NT2/D1 (cell line): ENCODE measurements at regions not wholly inside any gene's neighbourhood (a gene's known extent, or its start where the extent isn't known, plus 50 kb on each side); places are given as distances from the start of the nearest gene placed in this dataset.
A peak's percentile ranks its signal among the peaks of the same experiment; 100 is the strongest.

ENCODE experiments used
- DNase-seq: peaks from one replicate; pipeline ENCODE4 v3.0.0-alpha.2; 2011; ENCODE audit warnings: low read depth, low spot score
- H3K27me3 ChIP-seq: 2 replicates; pipeline ENCODE4 v1.6.0; 2011; ENCODE audit warnings: mild to moderate bottlenecking; ENCODE audit not compliant: insufficient read length, insufficient read depth
- H3K36me3 ChIP-seq: 2 replicates; pipeline ENCODE4 v1.6.1; 2011; ENCODE audit warnings: mild to moderate bottlenecking, low read length, mixed read lengths; ENCODE audit not compliant: insufficient read depth, insufficient read length
- H3K4me1 ChIP-seq: 2 replicates; pipeline ENCODE4 v1.5.1; 2011; ENCODE audit not compliant: insufficient read depth, insufficient read length
- H3K4me3 ChIP-seq: 2 replicates; pipeline ENCODE4 v1.5.1; 2011; ENCODE audit warnings: low read depth; ENCODE audit not compliant: insufficient read length
- H3K9ac ChIP-seq: 2 replicates; pipeline ENCODE4 v1.6.0; 2011; ENCODE audit warnings: low read depth; ENCODE audit not compliant: insufficient read length
- H3K9me3 ChIP-seq: 2 replicates; pipeline ENCODE4 v1.5.1; 2011; ENCODE audit warnings: mild to moderate bottlenecking, low read length; ENCODE audit not compliant: insufficient read depth
- SUZ12 ChIP-seq: IDR thresholded peaks from 2 replicates; pipeline ENCODE4 v1.6.1; 2011; ENCODE audit not compliant: insufficient read length, insufficient read depth; ENCODE audit errors: extremely low read depth
- YY1 ChIP-seq: IDR thresholded peaks from 2 replicates; pipeline ENCODE4 v1.6.1; 2011; ENCODE audit not compliant: insufficient read length, insufficient read depth
- ZNF274 ChIP-seq: IDR thresholded peaks from 2 replicates; pipeline ENCODE4 v1.6.1; 2011; ENCODE audit warnings: mild to moderate bottlenecking, low read depth, low read length

DNA sequence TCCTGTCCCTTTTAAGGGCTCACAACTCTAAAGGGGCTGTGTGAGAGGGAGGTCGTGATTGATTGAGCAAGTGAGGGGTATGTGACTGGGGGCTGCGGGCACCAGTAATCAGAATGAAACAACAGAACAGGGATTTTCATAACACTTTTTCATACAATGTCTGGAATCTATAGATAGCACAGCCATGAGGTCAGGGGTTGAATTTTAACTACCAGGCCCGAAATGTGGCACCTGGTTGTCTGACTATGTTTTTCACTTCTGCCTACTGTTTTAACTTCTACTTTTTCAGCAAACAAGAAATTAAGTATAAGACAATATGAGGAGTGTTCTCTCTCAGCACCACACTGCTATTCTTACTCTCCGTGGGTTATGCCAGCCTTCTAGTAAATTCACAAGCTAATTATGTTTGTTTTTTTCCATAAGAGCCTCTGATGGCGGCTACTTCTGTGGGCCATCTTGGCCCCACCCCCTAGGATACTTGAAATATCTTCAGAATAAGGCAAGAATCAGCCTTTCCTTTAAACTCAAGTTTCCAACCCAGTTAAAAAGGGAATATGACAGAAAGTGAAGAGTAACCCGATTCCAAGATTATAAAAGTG lies 552.8 kb upstream of the CHORDC1 start:
- no peak overlapping the region for H3K9ac ChIP-seq
- no peaks in the 10 kb centered on the region for H3K27me3 ChIP-seq
- TF ChIP-seq ZNF274 (no peak), SUZ12 (no peak), YY1 (no peak)
- DNase-seq, result no peak
- no peaks in the 10 kb centered on the region for H3K9me3 ChIP-seq
- H3K4me1 ChIP-seq, result no peaks in the 10 kb centered on the region
- H3K4me3 ChIP-seq, result no peak overlapping the region
- no peaks in the 10 kb centered on the region for H3K36me3 ChIP-seq

DNA sequence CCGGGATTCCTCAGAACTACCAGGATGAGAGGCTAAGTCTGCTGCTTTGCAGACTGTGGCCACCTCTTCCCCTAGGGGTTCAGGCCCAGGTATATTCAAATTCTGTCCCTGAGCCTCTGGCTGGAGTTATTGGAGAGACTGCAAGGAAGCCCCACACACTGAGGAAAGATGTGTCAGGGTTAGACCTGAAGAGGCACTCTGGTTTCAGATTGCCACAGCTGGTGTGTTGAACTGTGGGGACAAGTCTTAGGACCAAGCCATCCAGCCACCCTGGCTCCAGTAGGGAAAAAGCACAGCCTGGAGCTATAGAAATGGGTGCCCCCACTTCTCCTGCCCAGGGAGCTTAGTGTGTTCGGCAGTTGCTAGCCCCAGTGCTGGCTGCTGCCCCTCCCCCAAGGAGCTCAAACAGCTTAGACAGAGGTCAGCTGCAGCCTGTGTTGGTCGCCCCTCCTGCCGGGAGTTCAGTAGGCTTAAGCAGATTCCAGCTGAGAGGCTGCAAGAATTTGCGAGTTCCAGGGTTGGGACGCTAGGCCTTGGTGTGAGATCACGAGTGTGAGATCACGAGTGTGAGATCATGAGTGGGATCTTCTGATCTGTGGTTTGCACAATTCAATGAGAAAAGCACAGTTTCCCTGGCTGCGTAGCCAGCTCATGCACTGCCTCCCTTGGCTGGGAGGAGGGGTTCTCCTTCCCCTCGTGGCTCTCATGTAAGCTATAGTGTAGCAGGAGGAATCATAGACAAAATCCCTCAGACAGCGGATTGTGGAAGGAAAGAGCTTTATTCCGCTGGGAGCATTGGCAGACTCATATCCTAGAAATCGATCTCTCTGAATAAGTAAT lies 552.1 kb upstream of the CHORDC1 start:
- Histone ChIP-seq H3K4me1 (no peaks in the 10 kb centered on the region), H3K27me3 (no peaks in the 10 kb centered on the region), H3K9ac (no peak overlapping the region), H3K4me3 (no peak overlapping the region), H3K9me3 (no peaks in the 10 kb centered on the region), H3K36me3 (no peaks in the 10 kb centered on the region)
- peak; percentile 44 for DNase-seq
- no peak for TF ChIP-seq SUZ12
- TF ChIP-seq YY1, result no peak
- no peak for TF ChIP-seq ZNF274

DNA sequence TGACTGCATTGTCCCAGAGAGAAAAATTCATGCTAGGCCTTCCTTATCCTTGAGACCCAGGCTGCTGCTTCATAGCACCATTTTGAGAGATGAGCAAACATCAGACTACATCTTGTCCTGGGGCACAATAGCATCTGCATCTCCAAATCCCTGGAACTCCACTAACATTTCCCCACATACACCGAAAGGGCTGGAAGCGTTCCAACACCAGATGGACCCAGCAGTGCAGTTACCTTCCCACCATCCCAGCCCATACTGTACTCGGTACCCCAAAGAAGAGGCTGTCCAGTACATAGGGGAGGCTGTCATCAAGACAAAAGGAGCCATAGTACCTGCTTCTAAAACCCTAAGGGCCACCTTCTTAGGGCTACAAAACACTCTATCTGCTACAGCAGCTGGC lies 547.2 kb upstream of the CHORDC1 start:
- Histone ChIP-seq H3K9me3 (no peaks in the 10 kb centered on the region), H3K4me3 (no peak overlapping the region), H3K27me3 (no peaks in the 10 kb centered on the region), H3K36me3 (no peaks in the 10 kb centered on the region), H3K9ac (no peak overlapping the region), H3K4me1 (no peaks in the 10 kb centered on the region)
- TF ChIP-seq YY1, result no peak
- DNase-seq, result no peak

DNA sequence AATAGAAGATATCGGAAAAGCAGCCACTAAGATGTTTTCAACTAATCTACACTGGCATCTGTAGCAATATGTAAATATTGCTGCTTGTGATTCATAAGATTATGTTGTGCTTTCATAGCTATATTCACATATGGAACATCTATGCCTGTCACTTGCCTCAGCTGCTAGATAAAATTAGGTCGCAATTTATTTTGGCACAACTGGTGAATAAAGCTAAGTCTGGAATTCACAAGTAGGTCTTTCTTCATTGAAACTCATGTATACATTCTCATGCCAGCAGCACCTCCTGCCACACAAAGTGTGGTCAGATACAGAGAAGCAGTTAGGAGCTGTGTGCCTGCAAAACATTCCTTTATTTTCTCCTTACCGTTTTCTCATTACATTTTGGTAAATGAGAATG lies 543.3 kb upstream of the CHORDC1 start:
- Histone ChIP-seq H3K36me3 (no peaks in the 10 kb centered on the region), H3K27me3 (no peaks in the 10 kb centered on the region), H3K9me3 (no peaks in the 10 kb centered on the region), H3K9ac (no peak overlapping the region), H3K4me3 (no peak overlapping the region), H3K4me1 (no peaks in the 10 kb centered on the region)
- DNase-seq, result no peak
- TF ChIP-seq ZNF274 (no peak), SUZ12 (no peak), YY1 (no peak)

DNA sequence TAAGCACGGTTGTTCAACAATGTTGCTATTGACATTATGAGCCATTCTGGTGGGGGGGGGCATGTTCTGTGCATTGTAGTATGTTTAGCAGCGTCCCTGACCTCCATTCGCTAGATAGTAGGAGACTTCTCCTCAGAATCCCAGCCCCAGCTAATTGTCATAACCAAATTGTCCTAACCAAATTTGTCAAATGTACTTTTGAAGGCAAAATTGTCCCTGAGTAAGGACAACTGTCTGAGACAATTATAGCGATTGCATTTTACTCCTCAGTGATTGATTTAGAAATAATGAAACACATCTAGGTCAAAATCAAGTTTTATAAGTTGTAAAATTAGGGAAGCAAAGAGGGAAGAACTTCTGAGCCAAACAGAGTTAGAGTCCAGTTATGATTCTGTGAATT lies 541.8 kb upstream of the CHORDC1 start:
- H3K9me3 ChIP-seq, result no peaks in the 10 kb centered on the region
- no peaks in the 10 kb centered on the region for H3K4me1 ChIP-seq
- no peak overlapping the region for H3K4me3 ChIP-seq
- no peak overlapping the region for H3K9ac ChIP-seq
- TF ChIP-seq YY1 (no peak), SUZ12 (no peak), ZNF274 (no peak)
- DNase-seq, result no peak
- H3K27me3 ChIP-seq, result no peaks in the 10 kb centered on the region
- no peaks in the 10 kb centered on the region for H3K36me3 ChIP-seq

DNA sequence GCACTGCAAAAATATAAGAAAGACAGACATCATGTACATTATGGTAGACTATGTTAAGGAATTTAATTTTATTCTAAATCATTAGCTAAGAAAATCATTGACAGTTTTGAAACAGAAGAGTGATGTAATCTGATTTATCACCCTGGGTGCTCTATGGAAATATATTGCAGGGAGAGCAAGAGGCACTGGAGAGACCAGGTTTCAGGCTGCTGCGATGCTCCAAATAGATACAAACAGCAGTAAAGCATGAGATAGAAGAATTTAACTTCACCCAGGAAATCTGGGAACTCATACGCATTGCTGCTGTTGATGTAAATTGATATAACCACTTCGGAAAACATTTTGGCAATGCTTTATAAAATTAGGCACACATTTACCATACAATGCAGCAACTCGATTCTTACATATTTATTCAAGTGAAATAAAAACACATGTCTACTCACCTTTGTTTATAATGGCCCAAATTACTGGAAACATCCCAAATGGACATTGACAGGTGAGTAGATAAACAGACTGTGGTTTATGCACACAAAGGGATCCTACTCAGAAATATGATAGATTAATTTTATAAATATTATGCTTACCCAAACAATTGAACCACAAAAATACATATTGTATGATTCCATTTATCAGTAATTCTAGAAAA lies 535.1 kb upstream of the CHORDC1 start:
- H3K4me1 ChIP-seq, result no peaks in the 10 kb centered on the region
- H3K36me3 ChIP-seq, result no peaks in the 10 kb centered on the region
- TF ChIP-seq ZNF274, result no peak
- no peak for TF ChIP-seq YY1
- no peak for TF ChIP-seq SUZ12
- H3K9ac ChIP-seq, result no peak overlapping the region
- no peak for DNase-seq
- H3K4me3 ChIP-seq, result no peak overlapping the region
- H3K9me3 ChIP-seq, result no peaks in the 10 kb centered on the region
- no peaks in the 10 kb centered on the region for H3K27me3 ChIP-seq

DNA sequence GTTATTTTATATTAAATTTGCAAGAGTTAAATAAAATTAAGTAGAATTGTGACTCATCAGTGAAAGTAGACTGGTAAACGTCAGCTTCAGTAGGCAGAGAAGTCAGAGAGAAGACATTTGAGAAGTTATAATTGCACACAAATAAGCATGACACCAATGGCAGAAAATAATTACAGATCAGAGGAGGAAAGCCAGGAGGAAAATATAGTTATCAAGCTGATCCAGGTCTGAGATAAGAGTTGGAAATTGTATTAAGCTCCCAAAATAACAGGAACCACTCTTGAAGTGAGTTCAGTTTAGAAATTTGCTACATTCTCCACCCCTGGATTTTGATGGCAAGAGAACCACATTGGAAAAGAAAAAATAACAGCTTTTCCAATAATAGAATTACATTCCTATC lies 533.8 kb upstream of the CHORDC1 start:
- H3K4me1 ChIP-seq, result no peaks in the 10 kb centered on the region
- no peaks in the 10 kb centered on the region for H3K36me3 ChIP-seq
- H3K4me3 ChIP-seq, result no peak overlapping the region
- TF ChIP-seq SUZ12, result no peak
- no peak for TF ChIP-seq YY1
- no peak for TF ChIP-seq ZNF274
- no peak overlapping the region for H3K9ac ChIP-seq
- no peaks in the 10 kb centered on the region for H3K27me3 ChIP-seq
- no peak for DNase-seq
- H3K9me3 ChIP-seq, result no peaks in the 10 kb centered on the region
